Right atrium auricular region (tissue), 2 donors: ENCODE measurements at regions not wholly inside any gene's neighbourhood (a gene's known extent, or its start where the extent isn't known, plus 50 kb on each side); places are given as distances from the start of the nearest gene placed in this dataset.

Source experiments
- DNase-seq: peaks from one replicate; pipeline ENCODE4 v3.0.0-alpha.2; 2019; ENCODE audit warnings: low spot score
- H3K27ac ChIP-seq, 2 donors: fragments of 200-600 bp; sonication (generic); 1 replicate in 1 of 2; 2 replicates in 1 of 2; pipeline ENCODE4 v1.5.1; 2016 to 2019
- H3K27me3 ChIP-seq, 2 donors: fragments of 200-600 bp; sonication (generic); one replicate each; pipeline versions ENCODE4 v1.5.1 to v1.6.0; 2017 to 2019
- H3K36me3 ChIP-seq: fragments of 200-600 bp; sonication (generic); one replicate; pipeline ENCODE4 v1.5.1; 2016
- H3K4me1 ChIP-seq, 2 donors: fragments of 200-600 bp; sonication (generic); one replicate each; pipeline versions ENCODE4 v1.5.1 to v1.6.0; 2017 to 2019
- H3K4me3 ChIP-seq, 2 donors: fragments of 200-600 bp; sonication (generic); 1 replicate in 1 of 2; 2 replicates in 1 of 2; pipeline ENCODE4 v1.5.1; 2017 to 2019; ENCODE audit warnings: mild to moderate bottlenecking in 1 of 2, moderate library complexity in 1 of 2
- H3K9me3 ChIP-seq, 2 donors: fragments of 200-600 bp; sonication (generic); one replicate each; pipeline ENCODE4 v1.5.1; 2019
- TF ChIP-seq, protein P1 (sequence below), 2 donors: fragments of 200-600 bp; sonication (generic); IDR thresholded peaks; one replicate each; pipeline ENCODE4 v1.5.1; 2019; ENCODE audit warnings: antibody characterized with exemption in 2 of 2

DNA sequence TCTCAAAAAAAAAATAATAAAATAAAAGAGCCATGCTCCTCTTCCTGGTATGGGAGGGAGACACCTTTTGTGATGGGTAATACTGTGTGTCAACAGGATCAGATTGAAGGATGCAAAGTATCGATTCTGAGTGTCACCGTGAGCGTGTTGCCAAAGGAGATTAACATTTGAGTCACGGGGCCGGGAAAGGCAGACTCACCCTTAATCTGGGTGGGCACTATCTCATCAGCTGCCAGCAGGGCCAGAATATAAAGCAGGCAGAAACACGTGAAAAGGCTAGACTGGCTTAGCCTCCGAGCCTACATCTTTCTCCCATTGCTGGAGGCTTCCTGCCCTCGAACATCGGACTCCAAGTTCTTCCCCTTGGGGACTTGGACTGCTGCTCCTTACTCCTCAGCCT, 95.4 kb downstream of the SHOX start:
- Histone ChIP-seq H3K9me3 (peaks cover 0 to 8% of the 10 kb centered on the region in 2 donors), H3K27me3 (no peaks in the 10 kb centered on the region), H3K4me3 (no peak overlapping the region), H3K4me1 (no peaks in the 10 kb centered on the region), H3K36me3 (no peaks in the 10 kb centered on the region), H3K27ac (no peak overlapping the region)
- TF ChIP-seq, protein P1, sequence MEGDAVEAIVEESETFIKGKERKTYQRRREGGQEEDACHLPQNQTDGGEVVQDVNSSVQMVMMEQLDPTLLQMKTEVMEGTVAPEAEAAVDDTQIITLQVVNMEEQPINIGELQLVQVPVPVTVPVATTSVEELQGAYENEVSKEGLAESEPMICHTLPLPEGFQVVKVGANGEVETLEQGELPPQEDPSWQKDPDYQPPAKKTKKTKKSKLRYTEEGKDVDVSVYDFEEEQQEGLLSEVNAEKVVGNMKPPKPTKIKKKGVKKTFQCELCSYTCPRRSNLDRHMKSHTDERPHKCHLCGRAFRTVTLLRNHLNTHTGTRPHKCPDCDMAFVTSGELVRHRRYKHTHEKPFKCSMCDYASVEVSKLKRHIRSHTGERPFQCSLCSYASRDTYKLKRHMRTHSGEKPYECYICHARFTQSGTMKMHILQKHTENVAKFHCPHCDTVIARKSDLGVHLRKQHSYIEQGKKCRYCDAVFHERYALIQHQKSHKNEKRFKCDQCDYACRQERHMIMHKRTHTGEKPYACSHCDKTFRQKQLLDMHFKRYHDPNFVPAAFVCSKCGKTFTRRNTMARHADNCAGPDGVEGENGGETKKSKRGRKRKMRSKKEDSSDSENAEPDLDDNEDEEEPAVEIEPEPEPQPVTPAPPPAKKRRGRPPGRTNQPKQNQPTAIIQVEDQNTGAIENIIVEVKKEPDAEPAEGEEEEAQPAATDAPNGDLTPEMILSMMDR (IDR thresholded peaks at IDR 0.05): no peak
- DNase-seq: no peak

DNA sequence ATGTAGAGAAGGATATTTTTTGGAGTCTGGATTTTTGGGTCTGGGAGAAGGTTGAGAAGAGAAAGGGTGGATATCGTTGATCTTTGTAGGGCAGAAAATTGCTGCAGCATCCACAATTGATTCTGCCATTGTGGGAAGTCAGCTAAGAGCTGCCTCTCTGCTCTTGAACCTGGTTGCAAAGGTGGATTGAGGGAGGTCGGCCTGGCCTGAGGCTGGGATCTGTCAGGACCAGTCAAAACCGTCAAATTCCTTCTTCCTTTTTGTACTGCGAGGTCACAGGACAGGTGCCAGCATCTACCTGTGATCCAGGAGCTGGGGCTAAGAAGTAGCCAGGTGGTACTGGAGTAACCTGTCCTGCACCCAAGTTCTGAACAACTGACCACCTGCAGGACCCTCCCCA, 93.7 kb downstream of the SHOX start:
- no peak for DNase-seq
- TF ChIP-seq, protein P1 (IDR thresholded peaks at IDR 0.05): no peak
- Histone ChIP-seq H3K27me3 (no peaks in the 10 kb centered on the region), H3K4me3 (no peak overlapping the region), H3K9me3 (peaks cover 0 to 8% of the 10 kb centered on the region in 2 donors), H3K36me3 (no peaks in the 10 kb centered on the region), H3K27ac (no peak overlapping the region), H3K4me1 (no peaks in the 10 kb centered on the region)

DNA sequence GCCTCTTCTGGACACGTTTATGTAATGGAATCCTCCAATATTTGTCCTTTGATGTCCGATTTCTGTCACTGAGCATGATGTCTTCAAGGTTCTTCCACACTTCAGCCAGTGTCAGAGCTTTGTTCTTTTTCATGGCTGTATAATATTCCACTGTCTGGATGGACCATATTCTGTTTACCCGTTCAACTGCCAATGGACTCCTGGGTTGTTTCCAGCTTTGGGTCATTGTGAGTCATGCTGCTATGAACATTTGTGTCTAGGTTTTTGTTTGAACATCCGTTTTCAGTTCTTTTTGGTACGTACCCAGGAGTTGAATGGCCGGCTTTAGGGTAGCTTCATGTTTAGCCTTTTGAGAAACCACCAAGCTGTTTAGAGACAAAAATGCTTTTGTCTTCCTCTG, 93.2 kb downstream of the SHOX start:
- Histone ChIP-seq H3K9me3 (peaks cover 0 to 8% of the 10 kb centered on the region in 2 donors), H3K4me1 (no peaks in the 10 kb centered on the region), H3K27ac (no peak overlapping the region), H3K27me3 (no peaks in the 10 kb centered on the region), H3K4me3 (no peak overlapping the region), H3K36me3 (no peaks in the 10 kb centered on the region)
- no peak for DNase-seq
- TF ChIP-seq, protein P1 (IDR thresholded peaks at IDR 0.05): no peak

DNA sequence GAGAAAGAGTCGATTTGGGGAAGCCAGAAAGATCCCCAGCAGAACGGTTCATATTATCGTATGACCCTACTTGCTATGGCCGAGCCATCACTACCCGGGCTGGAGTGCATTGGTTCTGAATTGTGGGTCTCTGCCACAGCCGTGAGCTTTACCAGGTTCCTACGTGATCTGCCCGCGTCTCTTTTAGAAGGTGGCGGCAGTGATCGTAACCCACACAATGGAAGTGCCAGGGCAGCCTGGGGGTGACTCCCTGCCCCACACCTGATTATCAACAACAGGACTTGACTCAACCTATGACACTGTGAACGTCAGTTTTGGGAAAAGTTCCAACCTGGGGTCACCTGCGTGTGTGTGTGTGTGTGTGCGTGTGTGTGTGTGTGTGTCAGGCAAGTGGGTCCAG, 90.8 kb downstream of the SHOX start:
- Histone ChIP-seq H3K4me1 (no peaks in the 10 kb centered on the region), H3K36me3 (no peaks in the 10 kb centered on the region), H3K9me3 (peaks cover 0 to 16% of the 10 kb centered on the region in 2 donors), H3K27me3 (no peaks in the 10 kb centered on the region), H3K27ac (no peak overlapping the region), H3K4me3 (no peak overlapping the region)
- no peak for DNase-seq
- TF ChIP-seq, protein P1 (IDR thresholded peaks at IDR 0.05): no peak

DNA sequence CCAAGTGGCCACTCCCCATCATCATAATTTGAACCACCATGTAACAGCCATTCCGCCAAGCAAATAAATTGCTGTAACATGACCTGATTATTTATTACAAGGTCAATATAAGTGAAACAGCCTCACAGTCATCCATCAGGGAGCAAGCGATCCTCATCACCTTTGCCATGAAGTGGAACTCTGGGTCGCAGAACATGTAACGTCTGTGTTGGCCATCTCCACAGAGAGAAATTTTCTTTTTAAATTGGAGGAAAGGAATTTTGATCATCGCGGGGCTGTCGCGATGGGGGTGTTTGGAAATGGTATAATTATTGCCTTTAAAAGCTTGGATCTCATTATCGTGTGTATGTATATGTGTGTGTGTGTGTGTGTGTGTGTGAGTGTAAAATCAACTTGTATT, 90.2 kb downstream of the SHOX start:
- Histone ChIP-seq H3K36me3 (no peaks in the 10 kb centered on the region), H3K27ac (no peak overlapping the region), H3K4me3 (no peak overlapping the region), H3K4me1 (no peaks in the 10 kb centered on the region), H3K9me3 (peaks cover 0 to 16% of the 10 kb centered on the region in 2 donors), H3K27me3 (no peaks in the 10 kb centered on the region)
- TF ChIP-seq, protein P1 (IDR thresholded peaks at IDR 0.05): no peak
- no peak for DNase-seq

DNA sequence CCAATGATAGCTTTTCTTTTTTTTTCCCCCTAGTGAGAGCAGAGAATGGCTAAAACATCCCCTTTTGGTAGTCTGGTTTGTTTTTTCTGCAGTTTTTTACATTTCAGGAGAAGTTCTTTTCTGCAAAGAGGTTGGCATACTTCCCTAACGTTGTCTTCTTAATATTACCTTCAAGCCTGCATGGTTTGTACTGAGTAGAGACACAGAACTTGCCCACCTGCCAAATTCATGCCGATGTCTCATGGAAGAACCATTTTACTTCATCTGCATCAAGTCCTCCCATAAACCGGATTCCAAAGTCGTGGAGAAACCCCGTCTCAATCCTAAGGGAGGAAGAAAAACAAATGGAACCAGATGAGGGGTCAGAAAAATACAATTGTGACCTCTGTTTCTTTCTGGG, 89.7 kb downstream of the SHOX start:
- no peaks in the 10 kb centered on the region for H3K36me3 ChIP-seq
- H3K4me3 ChIP-seq: no peak overlapping the region
- H3K9me3 ChIP-seq: peaks cover 0 to 16% of the 10 kb centered on the region in 2 donors
- no peak overlapping the region for H3K27ac ChIP-seq
- TF ChIP-seq, protein P1 (IDR thresholded peaks at IDR 0.05): no peak
- no peaks in the 10 kb centered on the region for H3K27me3 ChIP-seq
- no peak for DNase-seq
- H3K4me1 ChIP-seq: no peaks in the 10 kb centered on the region
